ENCODE measurements at regions not wholly inside any gene's neighbourhood (a gene's known extent, or its start where the extent isn't known, plus 50 kb on each side); places are given as distances from the start of the nearest gene placed in this dataset.

DNA sequence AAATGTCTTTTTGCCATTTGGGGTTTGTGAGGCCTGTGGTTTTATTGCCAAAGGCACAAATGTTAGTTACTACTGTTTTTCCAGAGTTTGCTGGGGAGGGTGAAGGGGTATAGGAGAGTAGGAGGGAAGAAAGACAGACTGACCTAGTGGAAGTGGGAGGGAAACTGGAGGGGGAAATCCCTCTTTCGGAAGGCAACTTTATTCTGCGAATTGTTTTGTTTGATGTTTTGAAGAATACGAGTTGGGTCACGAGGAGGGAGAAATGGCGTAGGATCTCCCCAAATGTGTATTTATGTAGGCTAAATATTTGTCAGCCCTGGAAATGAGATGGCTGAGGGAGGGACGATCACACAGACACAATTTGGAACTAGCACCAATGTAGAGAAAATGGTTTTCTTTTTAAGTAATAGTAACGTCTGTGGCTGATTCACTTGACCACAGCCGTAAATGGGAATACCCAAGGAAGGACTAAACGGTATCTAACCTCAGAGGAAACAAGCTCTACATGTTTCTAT is 172.3 kb downstream of the ICOS start:
- 64 to 69% (median 68%) methylated on average over 9 of the region's 9 CpGs for WGBS, 5 donors
- Histone ChIP-seq H3K4me1 (peaks cover 0 to 47% (median 21%) of the 10 kb centered on the region in 4 donors), H3K4me3 (no peak overlapping the region), H3K36me3 (no peaks in the 10 kb centered on the region), H3K9me3 (no peaks in the 10 kb centered on the region), H3K27me3 (no peaks in the 10 kb centered on the region), H3K27ac (peak overlapping the region in 1 of 5 donors; percentile 35)
- DNase-seq: no peak
- no peak for TF ChIP-seq POLR2AphosphoS5 (IDR thresholded peaks at IDR 0.05)
- TF ChIP-seq POLR2A (IDR thresholded peaks at IDR 0.05): no peak
- no peak for TF ChIP-seq EP300 (IDR thresholded peaks at IDR 0.05)
- TF ChIP-seq, protein P1, sequence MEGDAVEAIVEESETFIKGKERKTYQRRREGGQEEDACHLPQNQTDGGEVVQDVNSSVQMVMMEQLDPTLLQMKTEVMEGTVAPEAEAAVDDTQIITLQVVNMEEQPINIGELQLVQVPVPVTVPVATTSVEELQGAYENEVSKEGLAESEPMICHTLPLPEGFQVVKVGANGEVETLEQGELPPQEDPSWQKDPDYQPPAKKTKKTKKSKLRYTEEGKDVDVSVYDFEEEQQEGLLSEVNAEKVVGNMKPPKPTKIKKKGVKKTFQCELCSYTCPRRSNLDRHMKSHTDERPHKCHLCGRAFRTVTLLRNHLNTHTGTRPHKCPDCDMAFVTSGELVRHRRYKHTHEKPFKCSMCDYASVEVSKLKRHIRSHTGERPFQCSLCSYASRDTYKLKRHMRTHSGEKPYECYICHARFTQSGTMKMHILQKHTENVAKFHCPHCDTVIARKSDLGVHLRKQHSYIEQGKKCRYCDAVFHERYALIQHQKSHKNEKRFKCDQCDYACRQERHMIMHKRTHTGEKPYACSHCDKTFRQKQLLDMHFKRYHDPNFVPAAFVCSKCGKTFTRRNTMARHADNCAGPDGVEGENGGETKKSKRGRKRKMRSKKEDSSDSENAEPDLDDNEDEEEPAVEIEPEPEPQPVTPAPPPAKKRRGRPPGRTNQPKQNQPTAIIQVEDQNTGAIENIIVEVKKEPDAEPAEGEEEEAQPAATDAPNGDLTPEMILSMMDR (IDR thresholded peaks at IDR 0.05): no peak
- intact Hi-C loops (cut with DNase I; ENCODE audit: low total_unique reads): no loop called here

GRCh38 chr2:204109681-204110080 is 173.1 kb downstream of the ICOS start:
- Histone ChIP-seq H3K4me3 (no peak overlapping the region), H3K9me3 (no peaks in the 10 kb centered on the region), H3K36me3 (no peaks in the 10 kb centered on the region), H3K27me3 (no peaks in the 10 kb centered on the region), H3K4me1 (peaks cover 0 to 56% (median 26%) of the 10 kb centered on the region in 4 donors), H3K27ac (peak overlapping the region in 2 of 5 donors; percentile 21 to 43)
- 68 to 75% (median 71%) methylated on average over 11 of the region's 11 CpGs for WGBS, 5 donors
- intact Hi-C loops (cut with DNase I; ENCODE audit: low total_unique reads): no loop called here
- TF ChIP-seq, protein P1 (IDR thresholded peaks at IDR 0.05): no peak
- TF ChIP-seq POLR2AphosphoS5 (IDR thresholded peaks at IDR 0.05) (no peak), POLR2A (IDR thresholded peaks at IDR 0.05) (no peak), EP300 (IDR thresholded peaks at IDR 0.05) (no peak)
- DNase-seq: peak in 1 of 2 donors; percentile 23

DNA sequence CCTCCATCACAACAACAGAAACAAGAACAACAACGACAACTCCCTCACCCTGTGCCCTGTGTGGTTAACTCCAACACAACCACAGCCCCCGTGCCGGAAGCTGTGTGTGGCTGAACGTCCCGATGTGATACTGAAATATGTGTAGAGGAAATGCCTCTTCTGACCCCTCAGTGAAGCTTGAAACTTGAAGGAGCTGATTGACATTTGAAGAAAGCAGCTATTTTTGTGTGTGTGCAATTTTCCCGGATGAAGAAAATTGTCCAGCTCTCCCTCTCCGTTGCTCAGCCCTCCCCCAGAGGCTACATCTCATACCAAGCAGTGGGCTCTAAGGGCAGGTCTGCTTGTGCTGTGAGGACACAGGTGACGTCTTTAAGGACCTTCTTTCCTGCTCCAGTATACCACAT is 173.8 kb downstream of the ICOS start:
- Histone ChIP-seq H3K4me1 (peaks cover 0 to 62% (median 32%) of the 10 kb centered on the region in 4 donors), H3K27ac (peak overlapping the region in 2 of 5 donors; percentile 43 to 45), H3K4me3 (no peak overlapping the region), H3K27me3 (no peaks in the 10 kb centered on the region), H3K9me3 (no peaks in the 10 kb centered on the region), H3K36me3 (no peaks in the 10 kb centered on the region)
- TF ChIP-seq, protein P1 (IDR thresholded peaks at IDR 0.05): no peak
- TF ChIP-seq POLR2A (IDR thresholded peaks at IDR 0.05) (no peak), POLR2AphosphoS5 (IDR thresholded peaks at IDR 0.05) (no peak), EP300 (IDR thresholded peaks at IDR 0.05) (no peak)
- DNase-seq: peak; percentile 38 to 65
- intact Hi-C loops (cut with DNase I; ENCODE audit: low total_unique reads): no loop called here
- 36 to 57% (median 45%) methylated on average over 8 of the region's 8 CpGs for WGBS, 5 donors

DNA sequence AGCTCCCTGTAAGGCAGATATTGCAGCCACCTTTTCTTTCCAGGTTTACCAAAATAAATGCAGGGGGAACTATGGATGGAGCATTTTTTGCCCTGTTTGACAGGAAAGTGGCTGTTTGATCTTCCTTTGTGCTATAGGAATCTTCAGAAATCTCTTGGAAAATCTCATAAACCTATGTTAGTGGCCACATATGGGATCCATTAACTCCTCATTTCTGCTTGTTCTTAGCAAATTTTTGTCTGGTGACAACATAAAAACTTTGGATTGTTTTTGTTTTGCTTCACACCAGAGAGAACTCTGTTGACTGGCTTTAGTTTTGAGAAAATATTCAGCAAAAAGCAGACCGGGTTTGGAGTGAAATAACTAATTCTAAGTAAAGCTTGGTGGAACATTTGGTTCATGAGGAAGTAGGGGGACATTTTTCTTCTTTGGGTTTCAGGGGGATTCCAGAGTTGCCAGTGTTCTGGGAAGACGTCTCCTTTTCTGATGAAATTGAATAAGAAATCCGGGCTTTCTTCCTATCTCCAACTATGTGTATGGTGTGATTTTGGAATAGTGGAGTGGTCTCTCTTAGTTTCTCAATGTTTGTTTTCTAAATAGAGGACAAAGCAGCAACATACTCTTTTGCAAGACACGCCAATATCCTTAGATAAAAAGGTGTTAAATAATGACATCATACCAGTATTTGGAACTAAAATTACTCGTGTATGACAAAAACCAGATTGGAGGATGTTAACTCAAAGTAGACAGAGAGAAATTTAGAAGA is 174.4 kb downstream of the ICOS start:
- no peaks in the 10 kb centered on the region for H3K36me3 ChIP-seq
- H3K27ac ChIP-seq: peak overlapping the region in 3 of 5 donors; percentile 17 to 45 (median 43)

More for the DNA sequence above, 174.4 kb downstream of the ICOS start:
- Histone ChIP-seq H3K9me3 (no peaks in the 10 kb centered on the region), H3K4me1 (peaks cover 0 to 68% (median 37%) of the 10 kb centered on the region in 4 donors), H3K27me3 (no peaks in the 10 kb centered on the region), H3K4me3 (no peak overlapping the region)
- no peak for TF ChIP-seq POLR2AphosphoS5 (IDR thresholded peaks at IDR 0.05)
- TF ChIP-seq, protein P1 (IDR thresholded peaks at IDR 0.05): no peak
- TF ChIP-seq EP300 (IDR thresholded peaks at IDR 0.05): no peak
- TF ChIP-seq POLR2A (IDR thresholded peaks at IDR 0.05): no peak
- peak in 1 of 2 donors; percentile 59 for DNase-seq
- WGBS, 5 donors: 50 to 65% (median 63%) methylated on average over 5 of the region's 5 CpGs
- intact Hi-C loops (cut with DNase I; ENCODE audit: low total_unique reads): no loop called here

All from stomach (tissue), 8 donors.